Right lobe of liver (tissue), 4 donors: ENCODE measurements at regions not wholly inside any gene's neighbourhood (a gene's known extent, or its start where the extent isn't known, plus 50 kb on each side); places are given as distances from the start of the nearest gene placed in this dataset.

Source experiments
- POLR2A ChIP-seq: fragments of 450-650 bp; IDR thresholded peaks from one replicate; pipeline ENCODE4 v1.6.1; 2017; ENCODE audit warnings: antibody characterized with exemption, mild to moderate bottlenecking
- TF ChIP-seq, protein P1 (sequence below), 4 donors: fragments of 200-600 bp in 3 of 4; fragments of 450-650 bp in 1 of 4; IDR thresholded peaks; one replicate each; pipeline versions ENCODE4 v1.5.1 to v1.8.0; 2016 to 2022; ENCODE audit warnings: antibody characterized with exemption in 4 of 4, mild to moderate bottlenecking in 2 of 4
- donor health status: DM: no; HTN: no; CAD: no.
- donor health status: DM: no; HTN: no; CAD: no.
- donor health status: DM: no; HTN: yes; CAD: no.

DNA sequence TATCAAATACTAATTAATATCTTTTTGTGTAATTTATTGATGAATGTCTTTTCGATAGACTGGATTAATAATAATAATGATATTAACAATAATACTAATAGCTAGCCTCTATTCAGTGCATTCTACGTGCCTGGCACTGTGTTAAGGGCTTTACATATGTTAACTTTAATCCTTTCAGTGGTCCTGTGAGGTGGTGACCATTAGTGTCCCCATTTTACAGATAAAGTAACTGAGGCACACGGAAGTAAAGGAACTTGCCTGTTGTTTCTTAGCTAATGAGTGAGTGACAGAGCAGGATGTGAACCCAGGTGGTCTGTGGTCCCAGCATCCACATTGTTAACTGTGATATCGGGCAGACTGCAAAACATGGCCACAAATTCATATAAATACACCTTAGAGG lies 335.7 kb upstream of the PROX1 start:
- TF ChIP-seq, protein P1, sequence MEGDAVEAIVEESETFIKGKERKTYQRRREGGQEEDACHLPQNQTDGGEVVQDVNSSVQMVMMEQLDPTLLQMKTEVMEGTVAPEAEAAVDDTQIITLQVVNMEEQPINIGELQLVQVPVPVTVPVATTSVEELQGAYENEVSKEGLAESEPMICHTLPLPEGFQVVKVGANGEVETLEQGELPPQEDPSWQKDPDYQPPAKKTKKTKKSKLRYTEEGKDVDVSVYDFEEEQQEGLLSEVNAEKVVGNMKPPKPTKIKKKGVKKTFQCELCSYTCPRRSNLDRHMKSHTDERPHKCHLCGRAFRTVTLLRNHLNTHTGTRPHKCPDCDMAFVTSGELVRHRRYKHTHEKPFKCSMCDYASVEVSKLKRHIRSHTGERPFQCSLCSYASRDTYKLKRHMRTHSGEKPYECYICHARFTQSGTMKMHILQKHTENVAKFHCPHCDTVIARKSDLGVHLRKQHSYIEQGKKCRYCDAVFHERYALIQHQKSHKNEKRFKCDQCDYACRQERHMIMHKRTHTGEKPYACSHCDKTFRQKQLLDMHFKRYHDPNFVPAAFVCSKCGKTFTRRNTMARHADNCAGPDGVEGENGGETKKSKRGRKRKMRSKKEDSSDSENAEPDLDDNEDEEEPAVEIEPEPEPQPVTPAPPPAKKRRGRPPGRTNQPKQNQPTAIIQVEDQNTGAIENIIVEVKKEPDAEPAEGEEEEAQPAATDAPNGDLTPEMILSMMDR (IDR thresholded peaks at IDR 0.05): no peak
- no peak for TF ChIP-seq POLR2A
